SK-N-MC (cell line): ENCODE measurements at regions not wholly inside any gene's neighbourhood (a gene's known extent, or its start where the extent isn't known, plus 50 kb on each side); places are given as distances from the start of the nearest gene placed in this dataset.

Experiments used
- DNase-seq: peaks from one replicate; pipeline ENCODE4 v3.0.0-alpha.2; 2011; ENCODE audit warnings: low read depth, low spot score
- H3K27ac ChIP-seq: fragments of 200-600 bp; sonication (generic); 2 replicates; pipeline ENCODE4 v1.5.1; 2016; ENCODE audit warnings: mixed run types
- H3K36me3 ChIP-seq: fragments of 200-600 bp; sonication (generic); 2 replicates; pipeline ENCODE4 v1.6.1; 2017; ENCODE audit warnings: antibody characterized with exemption, low read length, mixed read lengths; ENCODE audit not compliant: insufficient read depth
- H3K4me3 ChIP-seq: fragments of 200-600 bp; sonication (generic); 2 replicates; pipeline ENCODE4 v1.5.1; 2016
- H3K9ac ChIP-seq: fragments of 200-600 bp; sonication (generic); 2 replicates; pipeline ENCODE4 v1.8.0; 2017; ENCODE audit warnings: mixed run types, mixed read lengths; ENCODE audit not compliant: insufficient read length
- H3K9me3 ChIP-seq: fragments of 200-600 bp; sonication (generic); 2 replicates; pipeline ENCODE4 v1.6.1; 2017; ENCODE audit warnings: low read depth, mild to moderate bottlenecking, antibody characterized with exemption, low read length, moderate library complexity, mixed read lengths
- EZH2 ChIP-seq: fragments of 200-600 bp; sonication (generic); IDR thresholded peaks from one replicate; pipeline ENCODE4 v1.6.1; 2017; ENCODE audit warnings: antibody characterized with exemption
- FOXP2 ChIP-seq: optimal IDR thresholded peaks from 2 replicates; pipeline ENCODE3; 2011; ENCODE audit warnings: mild to moderate bottlenecking, moderate library complexity; ENCODE audit not compliant: insufficient read depth; ENCODE audit errors: extremely low read length, control extremely low read depth
- POLR2AphosphoS5 ChIP-seq: IDR thresholded peaks from 2 replicates; pipeline ENCODE4 v1.6.1; 2012; ENCODE audit warnings: mild to moderate bottlenecking, low read depth, low read length, borderline replicate concordance

DNA sequence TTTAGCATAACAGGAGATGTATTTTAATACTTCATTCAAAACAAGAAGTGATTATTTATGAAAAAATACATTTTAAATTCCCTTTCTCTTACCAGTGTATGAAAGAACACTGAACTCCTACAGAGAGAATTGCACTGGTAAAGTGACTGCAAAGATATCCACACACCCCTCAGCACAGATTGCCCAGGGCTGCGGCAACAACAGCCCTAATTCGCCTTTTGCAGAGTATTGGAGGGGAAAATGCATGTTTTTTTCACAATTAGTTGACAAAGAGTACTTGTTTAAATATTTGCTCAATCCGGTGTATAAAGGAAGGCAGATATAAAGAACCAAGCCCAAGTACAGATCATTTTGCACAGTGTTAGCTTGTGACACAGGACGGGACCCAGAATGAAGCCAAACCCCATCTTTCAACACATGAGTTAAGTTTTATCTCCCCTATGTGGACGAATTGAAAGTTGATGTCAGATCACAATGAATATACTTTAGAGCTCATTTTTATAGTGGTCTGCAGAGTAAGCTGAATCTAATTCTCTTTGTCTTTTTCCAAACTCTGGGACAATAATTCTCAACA is 551.4 kb upstream of the IGFBP7 start:
- Histone ChIP-seq H3K4me3 (no peak overlapping the region), H3K36me3 (no peaks in the 10 kb centered on the region), H3K9ac (no peak overlapping the region), H3K9me3 (no peaks in the 10 kb centered on the region), H3K27ac (no peak overlapping the region)
- DNase-seq, result no peak
- TF ChIP-seq POLR2AphosphoS5 (no peak), FOXP2 (no peak), EZH2 (no peak)

DNA sequence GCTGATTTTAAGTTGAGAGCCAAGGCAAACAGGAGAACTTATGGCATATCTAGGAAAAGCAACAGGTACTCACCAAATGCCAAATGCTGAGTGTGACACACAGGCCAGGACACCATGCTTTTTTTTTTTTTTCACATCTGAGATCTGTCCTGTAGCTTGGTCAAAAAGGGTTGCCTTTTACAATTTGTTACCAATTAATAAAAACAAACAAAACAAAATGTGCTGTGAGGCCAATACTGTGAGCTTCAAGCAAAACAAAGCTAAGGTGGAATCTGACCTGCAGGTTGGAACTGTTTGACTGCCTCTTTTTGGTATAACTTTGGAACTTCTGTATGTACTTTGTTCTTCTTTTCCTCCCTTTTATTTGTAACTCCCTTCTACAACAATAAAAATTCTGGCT is 548.5 kb upstream of the IGFBP7 start:
- H3K27ac ChIP-seq, result no peak overlapping the region
- H3K9ac ChIP-seq, result no peak overlapping the region
- TF ChIP-seq POLR2AphosphoS5, result no peak
- no peak for TF ChIP-seq FOXP2
- no peak for TF ChIP-seq EZH2
- no peak for DNase-seq
- H3K36me3 ChIP-seq, result no peaks in the 10 kb centered on the region
- H3K4me3 ChIP-seq, result no peak overlapping the region
- H3K9me3 ChIP-seq, result no peaks in the 10 kb centered on the region

DNA sequence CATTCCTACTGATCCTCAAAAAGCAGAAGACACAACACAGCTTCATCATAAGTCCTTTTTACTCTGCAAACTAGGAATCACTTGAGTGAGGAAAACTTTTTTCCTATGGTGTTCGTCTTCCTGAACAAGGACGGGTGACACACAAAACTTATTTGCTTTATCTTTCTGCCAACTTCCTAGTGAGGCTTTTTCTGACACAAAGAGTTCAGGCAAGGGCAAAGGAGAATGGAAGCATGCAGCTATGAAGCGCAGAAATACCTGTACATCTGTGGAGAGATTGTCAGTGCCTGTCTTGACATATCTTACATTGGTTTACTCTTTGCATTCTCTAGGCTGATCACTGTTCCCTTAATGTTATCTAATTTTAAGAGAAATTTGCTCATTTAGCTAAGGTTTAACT is 548.0 kb upstream of the IGFBP7 start:
- Histone ChIP-seq H3K4me3 (no peak overlapping the region), H3K9me3 (no peaks in the 10 kb centered on the region), H3K9ac (no peak overlapping the region), H3K36me3 (no peaks in the 10 kb centered on the region), H3K27ac (no peak overlapping the region)
- no peak for TF ChIP-seq POLR2AphosphoS5
- TF ChIP-seq EZH2, result no peak
- TF ChIP-seq FOXP2, result no peak
- DNase-seq, result no peak

DNA sequence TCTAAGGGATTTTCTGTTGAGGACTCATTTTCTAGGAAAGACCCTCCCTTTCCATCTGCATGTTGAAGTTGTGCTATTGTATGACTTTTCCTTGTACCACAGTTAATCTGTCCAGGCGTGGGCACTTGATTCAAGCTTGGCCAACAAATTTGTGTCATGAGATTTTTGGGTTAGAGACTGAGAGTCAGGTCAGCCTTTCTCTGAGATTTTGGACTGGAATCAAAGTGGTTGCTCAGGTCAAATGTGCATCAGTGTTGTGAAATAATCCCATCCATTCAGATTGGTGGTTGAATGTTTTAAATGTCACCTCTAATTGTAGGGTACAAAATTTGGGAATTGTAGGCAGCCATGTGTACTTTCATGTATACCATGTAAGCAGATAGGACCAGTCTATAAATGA is 545.2 kb upstream of the IGFBP7 start:
- no peak overlapping the region for H3K4me3 ChIP-seq
- H3K9ac ChIP-seq, result no peak overlapping the region
- TF ChIP-seq FOXP2, result no peak
- DNase-seq, result no peak
- no peaks in the 10 kb centered on the region for H3K36me3 ChIP-seq
- no peak overlapping the region for H3K27ac ChIP-seq
- no peaks in the 10 kb centered on the region for H3K9me3 ChIP-seq

- H3K9ac ChIP-seq, result no peak overlapping the region
- H3K27ac ChIP-seq, result no peak overlapping the region
- no peak overlapping the region for H3K4me3 ChIP-seq
- no peaks in the 10 kb centered on the region for H3K9me3 ChIP-seq
- no peaks in the 10 kb centered on the region for H3K36me3 ChIP-seq
- no peak for DNase-seq
- TF ChIP-seq EZH2 (no peak), FOXP2 (no peak), POLR2AphosphoS5 (no peak)
Observed at GRCh38 chr4:57652779-57653178, 542.6 kb upstream of the IGFBP7 start.

- H3K27ac ChIP-seq, result no peak overlapping the region
- DNase-seq, result no peak
- H3K4me3 ChIP-seq, result no peak overlapping the region
- H3K9me3 ChIP-seq, result no peaks in the 10 kb centered on the region
- H3K9ac ChIP-seq, result no peak overlapping the region
- H3K36me3 ChIP-seq, result no peaks in the 10 kb centered on the region
- TF ChIP-seq POLR2AphosphoS5 (no peak), FOXP2 (no peak), EZH2 (no peak)
Observed at GRCh38 chr4:57640391-57641100, 530.4 kb upstream of the IGFBP7 start.

- TF ChIP-seq FOXP2 (no peak), POLR2AphosphoS5 (no peak), EZH2 (no peak)
- DNase-seq, result no peak
- H3K36me3 ChIP-seq, result no peaks in the 10 kb centered on the region
- H3K9me3 ChIP-seq, result no peaks in the 10 kb centered on the region
- H3K27ac ChIP-seq, result no peak overlapping the region
- no peak overlapping the region for H3K9ac ChIP-seq
- no peak overlapping the region for H3K4me3 ChIP-seq
Observed at GRCh38 chr4:57639561-57640382, 529.6 kb upstream of the IGFBP7 start.

GRCh38 chr4:57635910-57636309 is 525.7 kb upstream of the IGFBP7 start:
- Histone ChIP-seq H3K4me3 (no peak overlapping the region), H3K36me3 (no peaks in the 10 kb centered on the region), H3K9ac (no peak overlapping the region), H3K9me3 (no peaks in the 10 kb centered on the region), H3K27ac (no peak overlapping the region)
- TF ChIP-seq POLR2AphosphoS5 (no peak), EZH2 (no peak), FOXP2 (no peak)
- DNase-seq, result no peak
